K562 (cell line): ENCODE measurements at regions not wholly inside any gene's neighbourhood (a gene's known extent, or its start where the extent isn't known, plus 50 kb on each side); places are given as distances from the start of the nearest gene placed in this dataset.

Experiments used
- CREB1 ChIP-seq, 2 experiments: sonication (generic) in 1 of 2; formaldehyde crosslinking in 1 of 2; IDR thresholded peaks; 2 replicates each; pipeline versions ENCODE4 v1.6.1 to v1.8.0; 2012 to 2022; ENCODE audit warnings: inconsistent platforms in 1 of 2, mild to moderate bottlenecking in 1 of 2, missing genetic modification reagents in 1 of 2, moderate library complexity in 1 of 2
- EZH2 ChIP-seq: IDR thresholded peaks from 2 replicates; pipeline ENCODE4 v1.6.1; 2012; ENCODE audit warnings: low read depth, mild to moderate bottlenecking, inconsistent platforms, low read length, borderline replicate concordance
- FOXJ3 ChIP-seq: sonication (generic); formaldehyde crosslinking; IDR thresholded peaks from 2 replicates; pipeline ENCODE4 v1.4.0; 2020; ENCODE audit warnings: mild to moderate bottlenecking, missing genetic modification reagents
- FOXK1 ChIP-seq: sonication (generic); formaldehyde crosslinking; IDR thresholded peaks from 2 replicates; pipeline ENCODE4 v1.8.0; 2022; ENCODE audit warnings: missing genetic modification reagents, mild to moderate bottlenecking, borderline replicate concordance
- HNRNPL ChIP-seq: fragments of 200-400 bp; formaldehyde crosslinking; IDR thresholded peaks from 2 replicates; pipeline ENCODE4 v1.6.1; 2017; ENCODE audit warnings: low read depth, mild to moderate bottlenecking, low read length
- IRF1 ChIP-seq: sonication (generic); formaldehyde crosslinking; IDR thresholded peaks from 2 replicates; pipeline ENCODE4 v1.8.0; 2022; ENCODE audit warnings: missing genetic modification reagents, mild to moderate bottlenecking, borderline replicate concordance
- NFIC ChIP-seq: fragments of 450-650 bp; IDR thresholded peaks from 2 replicates; pipeline ENCODE4 v1.6.1; 2017; ENCODE audit warnings: mild to moderate bottlenecking, inconsistent platforms
- NR2C2 ChIP-seq, 2 experiments: fragments of 200-800 bp in 1 of 2; sonication (Bioruptor generic) in 1 of 2; sonication (generic) in 1 of 2; formaldehyde crosslinking in 1 of 2; IDR thresholded peaks; 2 replicates each; pipeline versions ENCODE4 v1.6.1 to v1.8.0; 2016 to 2022; ENCODE audit warnings: mild to moderate bottlenecking in 1 of 2, missing compliant biosample characterization in 1 of 2, missing genetic modification characterization in 1 of 2, missing genetic modification reagents in 1 of 2
- POLR2AphosphoS5 ChIP-seq: IDR thresholded peaks from 2 replicates; pipeline ENCODE4 v1.6.1; 2011; ENCODE audit warnings: mild to moderate bottlenecking, low read depth, low read length, moderate library complexity; ENCODE audit not compliant: control insufficient read depth, insufficient read depth
- TF ChIP-seq, protein P1 (sequence below): sonication (generic); formaldehyde crosslinking; IDR thresholded peaks from 2 replicates; pipeline ENCODE4 v1.5.0; 2020; ENCODE audit warnings: missing genetic modification reagents
- TF ChIP-seq, protein P2 (sequence below), 2 experiments: fragments of 450-650 bp in 1 of 2; sonication (generic) in 1 of 2; formaldehyde crosslinking in 1 of 2; IDR thresholded peaks in 1 of 2; conservative IDR thresholded peaks in 1 of 2; 2 replicates each; pipeline versions ENCODE4 v1.6.1 to v1.8.1; 2016 to 2023; ENCODE audit warnings: mild to moderate bottlenecking in 2 of 2, moderate library complexity in 2 of 2, inconsistent platforms in 1 of 2, missing genetic modification reagents in 1 of 2

- TF ChIP-seq POLR2AphosphoS5 (no peak), FOXK1 (no peak), IRF1 (CRISPR knock-in tag) (no peak), NR2C2 (CRISPR knock-in tag; IDR thresholded peaks at IDR 0.05) (no peak), NR2C2 (tag; IDR thresholded peaks at IDR 0.05) (no peak), HNRNPL (no peak), FOXJ3 (CRISPR knock-in tag) (no peak), EZH2 (no peak), NFIC (no peak), CREB1 (IDR thresholded peaks at IDR 0.05) (no peak), CREB1 (CRISPR knock-in tag; IDR thresholded peaks at IDR 0.05) (no peak)
- TF ChIP-seq, protein P1, sequence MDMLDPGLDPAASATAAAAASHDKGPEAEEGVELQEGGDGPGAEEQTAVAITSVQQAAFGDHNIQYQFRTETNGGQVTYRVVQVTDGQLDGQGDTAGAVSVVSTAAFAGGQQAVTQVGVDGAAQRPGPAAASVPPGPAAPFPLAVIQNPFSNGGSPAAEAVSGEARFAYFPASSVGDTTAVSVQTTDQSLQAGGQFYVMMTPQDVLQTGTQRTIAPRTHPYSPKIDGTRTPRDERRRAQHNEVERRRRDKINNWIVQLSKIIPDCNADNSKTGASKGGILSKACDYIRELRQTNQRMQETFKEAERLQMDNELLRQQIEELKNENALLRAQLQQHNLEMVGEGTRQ = no peak
- TF ChIP-seq, protein P2, sequence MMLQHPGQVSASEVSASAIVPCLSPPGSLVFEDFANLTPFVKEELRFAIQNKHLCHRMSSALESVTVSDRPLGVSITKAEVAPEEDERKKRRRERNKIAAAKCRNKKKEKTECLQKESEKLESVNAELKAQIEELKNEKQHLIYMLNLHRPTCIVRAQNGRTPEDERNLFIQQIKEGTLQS (IDR thresholded peaks at IDR 0.05) = no peak
- TF ChIP-seq, protein P2 (CRISPR knock-in tag; conservative IDR thresholded peaks at IDR 0.05) = no peak
These were observed 123.3 kb downstream of the OGFRL1 start for GRCh38 chr6:71411882-71412281.
